ENCODE measurements at regions not wholly inside any gene's neighbourhood (a gene's known extent, or its start where the extent isn't known, plus 50 kb on each side); places are given as distances from the start of the nearest gene placed in this dataset.

DNA sequence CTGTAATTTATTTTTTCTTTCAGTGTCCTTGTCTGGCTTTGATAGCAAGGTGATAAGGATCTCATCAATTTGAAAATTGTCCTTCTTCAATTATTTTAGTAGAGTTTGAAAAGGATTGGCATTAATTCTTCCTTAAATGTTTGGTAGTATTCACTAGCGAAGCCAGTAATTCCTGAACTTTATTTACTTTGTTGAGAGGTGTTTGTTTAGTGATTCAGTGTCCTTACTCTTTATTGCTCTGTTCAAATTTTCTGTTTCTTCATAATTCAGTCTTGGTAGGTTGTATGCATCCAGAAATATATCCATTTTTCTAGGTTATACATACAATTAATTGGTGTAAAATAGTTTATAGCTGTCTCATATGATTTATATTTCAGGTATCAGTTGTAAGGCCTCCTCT lies 676.7 kb upstream of the POU3F3 start:
- no peak overlapping the region for H3K4me3 ChIP-seq (ENCODE audit: low read depth, low read length)
- TF ChIP-seq, protein P1, sequence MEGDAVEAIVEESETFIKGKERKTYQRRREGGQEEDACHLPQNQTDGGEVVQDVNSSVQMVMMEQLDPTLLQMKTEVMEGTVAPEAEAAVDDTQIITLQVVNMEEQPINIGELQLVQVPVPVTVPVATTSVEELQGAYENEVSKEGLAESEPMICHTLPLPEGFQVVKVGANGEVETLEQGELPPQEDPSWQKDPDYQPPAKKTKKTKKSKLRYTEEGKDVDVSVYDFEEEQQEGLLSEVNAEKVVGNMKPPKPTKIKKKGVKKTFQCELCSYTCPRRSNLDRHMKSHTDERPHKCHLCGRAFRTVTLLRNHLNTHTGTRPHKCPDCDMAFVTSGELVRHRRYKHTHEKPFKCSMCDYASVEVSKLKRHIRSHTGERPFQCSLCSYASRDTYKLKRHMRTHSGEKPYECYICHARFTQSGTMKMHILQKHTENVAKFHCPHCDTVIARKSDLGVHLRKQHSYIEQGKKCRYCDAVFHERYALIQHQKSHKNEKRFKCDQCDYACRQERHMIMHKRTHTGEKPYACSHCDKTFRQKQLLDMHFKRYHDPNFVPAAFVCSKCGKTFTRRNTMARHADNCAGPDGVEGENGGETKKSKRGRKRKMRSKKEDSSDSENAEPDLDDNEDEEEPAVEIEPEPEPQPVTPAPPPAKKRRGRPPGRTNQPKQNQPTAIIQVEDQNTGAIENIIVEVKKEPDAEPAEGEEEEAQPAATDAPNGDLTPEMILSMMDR (IDR thresholded peaks at IDR 0.05; ENCODE audit: borderline replicate concordance, insufficient read depth, low read depth, low read length): no peak

DNA sequence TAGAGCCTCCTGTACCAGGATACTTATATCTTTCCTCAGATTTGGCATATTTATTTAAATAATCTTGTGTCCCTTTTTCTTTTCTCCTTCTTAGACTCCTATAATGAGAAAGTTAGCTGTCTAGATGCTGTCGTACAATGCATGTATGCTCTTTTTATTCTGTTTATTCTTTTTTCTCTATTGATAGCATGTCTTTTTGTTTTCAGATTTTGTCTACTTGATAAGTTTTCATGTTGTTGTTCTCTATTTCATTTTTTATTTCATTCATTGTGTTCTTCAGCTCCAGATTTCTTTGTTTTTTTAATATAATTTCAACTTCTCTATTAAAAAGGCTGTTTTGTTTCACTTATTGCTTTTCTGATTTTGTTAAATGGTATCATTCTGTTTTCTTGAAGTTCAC lies 674.3 kb upstream of the POU3F3 start:
- TF ChIP-seq, protein P1 (IDR thresholded peaks at IDR 0.05; ENCODE audit: borderline replicate concordance, insufficient read depth, low read depth, low read length): no peak
- no peak overlapping the region for H3K4me3 ChIP-seq (ENCODE audit: low read depth, low read length)

DNA sequence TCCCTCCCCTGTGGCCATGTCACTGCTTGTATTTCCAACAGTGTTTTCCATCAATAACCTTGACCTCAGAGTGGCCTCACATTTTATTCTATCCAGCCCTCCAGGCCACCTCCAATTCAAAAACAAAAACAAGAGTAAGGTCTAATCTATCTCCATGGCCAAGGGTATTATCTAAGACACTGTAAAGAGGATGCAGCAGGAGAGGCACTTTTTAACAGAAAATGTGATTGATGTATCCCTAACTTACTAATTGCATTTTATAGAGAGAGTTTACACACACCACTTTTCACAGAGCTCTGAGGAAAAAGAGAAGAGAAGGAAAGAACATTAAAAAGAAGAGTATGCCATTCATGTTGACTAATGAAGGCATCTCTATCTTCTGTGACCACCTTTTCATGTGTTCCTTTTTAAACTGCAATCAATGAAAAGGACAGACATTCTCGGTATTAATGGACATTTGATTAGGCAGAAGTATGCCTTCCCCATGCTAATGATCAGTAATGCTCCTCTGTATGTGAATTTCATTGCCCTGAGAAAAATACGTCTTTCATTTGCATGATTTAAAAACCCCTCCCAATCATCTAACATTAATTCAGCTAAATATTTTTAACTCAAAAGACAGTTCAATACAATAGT lies 653.3 kb upstream of the POU3F3 start:
- TF ChIP-seq, protein P1 (IDR thresholded peaks at IDR 0.05; ENCODE audit: borderline replicate concordance, insufficient read depth, low read depth, low read length): no peak

DNA sequence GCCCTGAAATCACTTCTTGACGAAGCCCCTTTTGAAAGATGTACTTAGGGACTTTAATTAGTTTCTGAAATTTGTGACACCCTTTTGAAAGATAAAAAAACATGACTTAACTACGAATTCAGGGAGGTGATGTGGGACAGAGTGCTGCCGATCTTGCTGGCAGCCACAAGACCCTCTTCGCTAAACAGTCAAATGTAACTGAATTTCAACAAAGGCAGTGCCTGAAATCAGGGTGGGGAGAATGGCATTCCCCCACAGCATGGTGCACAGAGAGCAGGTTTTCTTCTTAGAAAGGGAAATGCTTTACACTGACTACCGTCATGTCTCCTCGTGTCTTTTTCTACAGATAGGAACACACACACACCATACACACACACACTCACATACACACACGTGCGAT lies 640.2 kb upstream of the POU3F3 start:
- TF ChIP-seq, protein P1 (IDR thresholded peaks at IDR 0.05; ENCODE audit: borderline replicate concordance, insufficient read depth, low read depth, low read length): no peak

More for the DNA sequence above, 653.3 kb upstream of the POU3F3 start:
- no peak overlapping the region for H3K4me3 ChIP-seq (ENCODE audit: low read depth, low read length)

GRCh38 chr2:104215269-104216161 lies 638.4 kb upstream of the POU3F3 start:
- TF ChIP-seq, protein P1 (IDR thresholded peaks at IDR 0.05; ENCODE audit: borderline replicate concordance, insufficient read depth, low read depth, low read length): no peak
- H3K4me3 ChIP-seq (ENCODE audit: low read depth, low read length): no peak overlapping the region

More for the DNA sequence above, 640.2 kb upstream of the POU3F3 start:
- H3K4me3 ChIP-seq (ENCODE audit: low read depth, low read length): no peak overlapping the region

DNA sequence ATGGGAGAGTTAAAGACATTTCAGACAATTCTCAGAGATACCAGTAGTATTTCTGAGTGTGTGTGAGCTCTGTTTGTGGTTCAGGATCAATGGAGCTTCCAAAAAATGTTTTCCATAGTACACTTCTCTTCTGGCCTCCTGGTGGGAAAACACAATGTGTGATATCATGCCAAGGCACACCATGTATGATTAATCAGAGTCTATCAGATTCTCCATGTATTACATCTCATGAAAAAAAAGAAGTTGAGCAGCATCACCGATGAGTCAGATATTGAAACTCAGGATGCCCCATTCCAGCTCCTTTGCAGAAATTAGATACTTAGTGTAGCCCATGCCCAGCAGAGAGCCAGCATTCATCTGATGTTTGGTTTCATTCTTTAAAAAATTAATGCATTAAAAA lies 620.3 kb upstream of the POU3F3 start:
- TF ChIP-seq, protein P1 (IDR thresholded peaks at IDR 0.05; ENCODE audit: borderline replicate concordance, insufficient read depth, low read depth, low read length): no peak

More for the DNA sequence above, 620.3 kb upstream of the POU3F3 start:
- H3K4me3 ChIP-seq (ENCODE audit: low read depth, low read length): no peak overlapping the region
